ENCODE measurements at regions not wholly inside any gene's neighbourhood (a gene's known extent, or its start where the extent isn't known, plus 50 kb on each side); places are given as distances from the start of the nearest gene placed in this dataset.
"Not testable (repeated sequence)": the region's sequence is repeated elsewhere in the genome, so short reads cannot be mapped to it uniquely, and the experiment has no call there.

DNA sequence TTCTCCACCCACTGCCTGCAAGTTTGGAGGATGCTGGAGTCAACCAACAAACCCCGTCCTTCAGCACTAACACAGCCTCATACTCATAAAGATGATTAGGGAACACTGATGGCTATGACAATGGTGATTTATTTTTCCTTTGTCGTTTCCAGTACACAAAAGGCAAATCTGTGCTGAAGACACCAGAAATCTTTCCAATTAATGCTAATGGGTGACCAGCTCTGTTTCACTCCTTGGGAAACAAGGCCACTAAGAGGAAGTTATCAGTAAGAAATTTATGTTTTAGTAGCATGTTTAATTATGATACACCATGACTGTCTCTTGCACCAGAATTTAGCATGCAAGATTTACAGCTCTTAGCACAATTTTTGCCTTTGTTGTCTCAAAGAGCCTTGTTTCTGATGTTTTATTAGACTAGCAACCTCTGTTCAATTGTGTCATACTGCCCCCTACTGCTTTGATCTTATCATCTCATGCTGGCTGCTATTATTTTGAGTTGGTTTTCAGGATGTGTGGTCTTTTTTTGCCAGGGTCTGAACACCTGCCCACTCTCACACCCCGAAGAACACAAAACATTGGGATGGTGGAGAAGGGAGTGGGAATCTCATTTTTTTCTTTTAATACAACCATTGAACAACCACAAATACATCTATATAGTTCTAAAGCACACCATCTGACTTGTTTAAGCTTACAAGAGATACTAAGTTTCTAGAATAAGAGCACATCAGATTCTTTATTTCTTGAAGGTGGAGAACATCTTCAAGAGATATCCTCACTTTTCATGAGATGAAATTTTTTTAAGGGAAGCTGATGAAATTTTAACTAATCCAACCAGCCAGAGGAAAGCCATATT, 160.9 kb downstream of the SPTSSA start:
- no peak for DNase-seq (ENCODE audit: low read depth in 2 of 2)

GRCh38 chr14:34300330-34300729, 161.7 kb downstream of the SPTSSA start:
- DNase-seq (ENCODE audit: low read depth in 2 of 2): no peak

- no peak for DNase-seq (ENCODE audit: low read depth in 2 of 2)
Observed at GRCh38 chr14:34299360-34299759, 162.7 kb downstream of the SPTSSA start.

GRCh38 chr14:34297786-34298520, 164.1 kb downstream of the SPTSSA start:
- DNase-seq (ENCODE audit: low read depth in 2 of 2): no peak

- no peak for DNase-seq (ENCODE audit: low read depth in 2 of 2)
Observed at GRCh38 chr14:34283590-34283989, 178.4 kb downstream of the SPTSSA start.

- DNase-seq (ENCODE audit: low read depth in 2 of 2): no peak
Observed at GRCh38 chr14:34277191-34277590, 184.8 kb downstream of the SPTSSA start.

DNA sequence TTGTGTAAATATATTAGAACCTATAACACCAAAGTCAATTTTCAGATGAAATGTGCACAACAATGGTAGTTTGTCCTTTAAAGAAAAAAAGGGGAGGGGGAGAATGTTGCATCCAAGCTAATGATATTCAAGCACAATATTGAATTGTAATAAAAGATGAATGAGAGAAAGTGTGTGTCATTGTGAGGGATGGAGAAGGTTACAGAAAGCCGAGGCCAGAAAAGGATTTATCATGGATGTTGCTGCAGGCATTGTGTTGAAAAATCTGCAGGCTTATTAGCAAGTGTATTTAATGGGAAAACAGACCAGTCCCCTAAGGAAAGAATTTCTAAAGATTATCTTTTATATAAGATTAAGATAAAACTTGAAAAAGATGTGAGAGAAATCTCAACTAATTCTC, 186.5 kb downstream of the SPTSSA start:
- no peak for DNase-seq (ENCODE audit: low read depth in 2 of 2)

GRCh38 chr14:34275078-34275477, 187.0 kb downstream of the SPTSSA start:
- DNase-seq (ENCODE audit: low read depth in 2 of 2): no peak

DNA sequence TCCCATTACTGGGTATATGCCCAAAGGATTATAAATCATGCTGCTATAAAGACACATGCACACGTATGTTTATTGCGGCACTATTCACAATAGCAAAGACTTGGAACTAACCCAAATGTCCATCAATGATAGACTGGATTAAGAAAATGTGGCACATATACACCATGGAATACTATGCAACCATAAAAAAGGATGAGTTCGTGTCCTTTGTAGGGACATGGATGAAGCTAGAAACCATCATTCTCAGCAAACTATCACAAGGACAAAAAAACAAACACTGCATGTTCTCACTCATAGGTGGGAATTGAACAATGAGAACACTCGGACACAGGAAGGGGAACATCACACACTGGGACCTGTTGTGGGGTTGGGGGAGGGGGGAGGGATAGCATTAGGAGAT, 188.3 kb downstream of the SPTSSA start:
- not testable (repeated sequence) for DNase-seq (ENCODE audit: low read depth in 2 of 2)

DNA sequence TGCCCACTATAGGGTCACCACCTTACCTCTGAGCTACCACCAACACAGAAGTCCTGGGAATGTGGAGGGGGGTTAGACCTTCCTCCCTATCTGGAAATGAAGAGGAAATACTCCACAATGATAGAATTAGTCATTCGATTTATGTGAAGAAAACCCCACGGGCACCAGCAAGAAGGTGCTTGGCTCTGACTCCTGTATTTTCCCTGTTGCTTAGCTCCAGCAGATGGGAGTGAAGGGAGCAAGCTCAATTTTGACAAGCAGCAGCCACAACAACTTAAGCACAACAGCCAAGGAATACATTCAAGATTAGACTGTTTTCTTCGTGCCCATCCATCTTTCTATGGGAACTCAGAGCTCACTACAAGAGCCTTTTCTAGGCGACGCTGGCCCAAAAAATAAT, 191.7 kb downstream of the SPTSSA start:
- DNase-seq (ENCODE audit: low read depth in 2 of 2): no peak

DNA sequence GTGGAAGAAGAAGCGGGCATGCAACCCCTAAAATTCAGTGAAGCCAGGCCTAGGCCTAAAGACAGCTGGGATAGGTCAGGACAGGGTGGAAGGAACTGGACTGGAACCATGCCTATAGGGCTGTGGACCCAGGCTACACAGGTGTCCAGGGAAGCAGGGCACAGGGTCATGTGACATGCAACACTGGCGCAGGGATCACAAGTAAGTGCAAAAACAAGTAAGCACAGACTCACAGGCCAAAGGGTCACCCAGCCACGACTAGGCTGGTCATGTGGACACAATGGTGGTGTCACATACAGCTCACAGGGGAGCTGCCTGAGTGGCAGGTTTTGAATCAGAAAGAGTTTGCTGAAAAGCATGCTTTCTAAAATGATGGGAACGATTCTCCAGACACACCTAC, 195.7 kb downstream of the SPTSSA start:
- no peak for DNase-seq (ENCODE audit: low read depth in 2 of 2)

GRCh38 chr14:34262127-34262910, 199.7 kb downstream of the SPTSSA start:
- no peak for DNase-seq (ENCODE audit: low read depth in 2 of 2)

- no peak for DNase-seq (ENCODE audit: low read depth in 2 of 2)
Observed at GRCh38 chr14:34259996-34260395, 202.0 kb downstream of the SPTSSA start.

GRCh38 chr14:34258318-34258717, 203.7 kb downstream of the SPTSSA start:
- DNase-seq (ENCODE audit: low read depth in 2 of 2): no peak

- no peak for DNase-seq (ENCODE audit: low read depth in 2 of 2)
Observed at GRCh38 chr14:34257505-34257904, 204.5 kb downstream of the SPTSSA start.

DNA sequence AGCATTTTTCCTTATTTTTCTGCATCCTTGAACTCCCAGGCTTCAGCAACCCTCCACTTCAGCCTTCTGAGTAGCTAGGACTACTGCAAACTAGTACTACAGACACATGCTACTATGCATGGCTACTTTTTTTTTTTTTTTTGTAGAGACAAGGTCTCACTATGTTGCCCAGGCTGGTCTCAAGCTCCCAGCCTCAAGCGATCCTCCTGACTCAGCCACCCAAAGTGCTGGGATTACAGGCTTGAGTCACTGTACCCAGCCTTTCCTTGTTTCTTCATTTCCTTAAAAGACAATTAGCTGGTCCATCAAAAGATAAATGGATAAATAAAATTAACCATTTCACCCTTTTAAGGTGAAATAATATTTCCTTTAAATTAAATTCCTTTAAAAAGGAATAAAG, 205.8 kb downstream of the SPTSSA start:
- DNase-seq (ENCODE audit: low read depth in 2 of 2): no peak

GRCh38 chr14:34254571-34254970, 207.5 kb downstream of the SPTSSA start:
- DNase-seq (ENCODE audit: low read depth in 2 of 2): no peak

DNA sequence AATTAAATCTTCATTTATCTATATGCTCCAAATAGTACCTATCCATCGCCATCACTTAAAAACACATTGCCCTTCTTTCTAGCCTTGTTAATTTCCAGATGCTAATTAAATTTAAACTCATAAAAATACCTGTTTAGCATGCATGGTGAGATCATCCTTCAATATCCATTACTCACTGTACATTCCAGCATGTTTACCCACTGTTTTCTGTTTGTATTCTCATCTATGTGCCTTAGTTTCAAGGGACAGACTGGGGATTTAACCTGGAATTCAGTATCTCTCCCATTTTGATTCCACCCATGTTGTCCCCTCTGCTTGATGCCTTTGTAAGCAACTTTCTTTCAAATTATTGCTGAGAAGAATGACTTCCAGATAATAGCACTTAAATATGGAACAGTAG, 208.0 kb downstream of the SPTSSA start:
- DNase-seq (ENCODE audit: low read depth in 2 of 2): no peak

- no peak for DNase-seq (ENCODE audit: low read depth in 2 of 2)
Observed at GRCh38 chr14:34252227-34252626, 209.8 kb downstream of the SPTSSA start.

DNA sequence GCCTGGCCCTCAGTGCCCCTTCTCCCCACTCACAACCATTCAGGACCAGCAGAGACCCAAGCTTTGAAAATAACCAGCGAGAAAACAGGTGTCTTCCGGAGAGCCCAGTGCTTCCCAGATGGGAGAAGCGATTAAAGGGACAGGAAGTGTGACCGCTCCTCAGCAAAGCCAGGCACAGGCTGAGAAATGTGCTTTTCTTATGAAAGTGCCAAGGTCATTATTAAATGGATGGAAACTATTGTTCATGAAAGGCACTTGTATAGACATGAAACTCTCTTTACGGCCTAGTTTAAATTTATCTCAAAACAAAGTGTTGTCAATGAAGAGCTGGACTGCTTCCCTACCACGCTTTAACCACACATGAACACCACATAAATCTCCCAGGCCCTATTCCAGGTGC, 210.4 kb downstream of the SPTSSA start:
- no peak for DNase-seq (ENCODE audit: low read depth in 2 of 2)

DNA sequence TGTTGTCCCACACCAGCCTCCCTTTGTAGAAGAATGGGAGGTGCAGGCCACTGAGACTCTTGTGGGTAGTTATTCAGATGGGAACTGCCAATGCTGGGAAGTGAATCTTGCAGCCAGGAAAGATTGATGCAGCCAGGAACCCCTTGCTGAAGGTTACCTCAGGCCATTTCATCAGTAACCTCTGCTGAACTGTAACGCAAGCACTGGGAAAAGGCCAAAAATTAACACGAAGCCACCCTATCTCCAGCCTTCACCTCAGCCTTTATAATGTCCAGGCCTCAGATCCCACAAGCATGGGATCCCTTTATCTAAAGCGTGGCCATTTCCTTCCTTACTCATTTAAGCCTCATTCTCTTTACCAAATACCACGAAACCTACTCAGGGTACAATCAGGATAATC, 211.1 kb downstream of the SPTSSA start:
- DNase-seq (ENCODE audit: low read depth in 2 of 2): no peak

- no peak for DNase-seq (ENCODE audit: low read depth in 2 of 2)
Observed at GRCh38 chr14:34247605-34248004, 214.4 kb downstream of the SPTSSA start.

All from stimulated activated CD8-positive, alpha-beta memory T cell treated with anti-CD3 and anti-CD28 coated beads, Interleukin-2, amount 100 ng/mL, for 48 hours (primary cell).